SK-N-SH (cell line): ENCODE measurements at regions not wholly inside any gene's neighbourhood (a gene's known extent, or its start where the extent isn't known, plus 50 kb on each side); places are given as distances from the start of the nearest gene placed in this dataset.

Experiments
- CTCF ChIA-PET: fragments of 300-600, 350-600 bp; formaldehyde crosslinking; extraction: SDS; loops from one replicate; lab custom pipeline; 2021; lab: Yijun Ruan, JAX
- POLR2A ChIA-PET: fragments of 350-600 bp; sonication (Branson Sonifier 250); formaldehyde crosslinking; extraction: SDS; loops from one replicate; lab custom pipeline; 2020; ENCODE audit warnings: antibody characterized with exemption, inconsistent platforms; lab: Yijun Ruan, JAX
- DNase-seq: peaks from one replicate; pipeline ENCODE4 v3.0.0; 2012
- H2AFZ ChIP-seq: fragments of 200-600 bp; sonication (generic); 2 replicates; pipeline ENCODE4 v1.8.1; 2016; ENCODE audit warnings: antibody characterized with exemption, mild to moderate bottlenecking, low read depth
- H3F3A ChIP-seq: fragments of 200-600 bp; sonication (generic); replicated peaks from 2 replicates; pipeline ENCODE3; 2016; ENCODE audit warnings: antibody characterized with exemption, mild to moderate bottlenecking; ENCODE audit not compliant: insufficient read depth
- H3K27ac ChIP-seq, 2 experiments: fragments of 200-500 bp in 1 of 2; fragments of 200-600 bp in 1 of 2; sonication (Bioruptor generic) in 1 of 2; sonication (generic), shearing (Covaris generic) in 1 of 2; 2 replicates each; pipeline versions ENCODE4 v1.5.1 to v1.6.1; 2014 to 2016; ENCODE audit warnings: low read depth in 2 of 2, inconsistent platforms in 1 of 2, low read length in 1 of 2, mild to moderate bottlenecking in 1 of 2, mixed read lengths in 1 of 2
- H3K27me3 ChIP-seq: fragments of 200-600 bp; sonication (generic), shearing (Covaris generic); 2 replicates; pipeline ENCODE4 v1.6.1; 2016; ENCODE audit warnings: mixed run types; ENCODE audit not compliant: insufficient read depth
- H3K36me3 ChIP-seq, 2 experiments: fragments of 200-500 bp in 1 of 2; fragments of 200-600 bp in 1 of 2; sonication (Bioruptor generic) in 1 of 2; sonication (generic) in 1 of 2; replicated peaks in 1 of 2; 2 replicates each; pipeline versions ENCODE3 to v1.5.1; 2014 to 2016; ENCODE audit warnings: low read length in 1 of 2, mild to moderate bottlenecking in 1 of 2; ENCODE audit not compliant: insufficient read depth in 2 of 2, control insufficient read depth in 1 of 2
- H3K4me1 ChIP-seq, 2 experiments: fragments of 200-500 bp in 1 of 2; fragments of 200-600 bp in 1 of 2; sonication (Bioruptor generic) in 1 of 2; sonication (generic), shearing (Covaris generic) in 1 of 2; 2 replicates each; pipeline versions ENCODE4 v1.5.1 to v1.6.1; 2014 to 2016; ENCODE audit warnings: low read depth in 1 of 2, low read length in 1 of 2, mixed run types in 1 of 2; ENCODE audit not compliant: insufficient read depth in 2 of 2, control insufficient read depth in 1 of 2
- H3K4me2 ChIP-seq: fragments of 200-600 bp; sonication (generic), shearing (Covaris generic); 2 replicates; pipeline ENCODE4 v1.6.1; 2017; ENCODE audit warnings: mixed run types
- H3K4me3 ChIP-seq, 2 experiments: fragments of 200-500 bp in 1 of 2; fragments of 200-600 bp in 1 of 2; sonication (Bioruptor generic) in 1 of 2; sonication (generic), shearing (Covaris generic) in 1 of 2; 2 replicates each; pipeline versions ENCODE4 v1.5.1 to v1.8.1; 2014 to 2016; ENCODE audit warnings: low read depth in 2 of 2, inconsistent platforms in 1 of 2, low read length in 1 of 2, mild to moderate bottlenecking in 1 of 2, mixed read lengths in 1 of 2, moderate library complexity in 1 of 2
- H3K79me2 ChIP-seq: fragments of 200-600 bp; sonication (generic); 2 replicates; pipeline ENCODE4 v1.8.1; 2017; ENCODE audit warnings: mild to moderate bottlenecking; ENCODE audit not compliant: insufficient read depth
- H3K9ac ChIP-seq: fragments of 200-600 bp; sonication (generic); 2 replicates; pipeline ENCODE4 v1.6.1; 2017; ENCODE audit warnings: mixed run types
- H3K9me2 ChIP-seq: fragments of 200-600 bp; sonication (generic); 2 replicates; pipeline ENCODE4 v1.6.1; 2017; ENCODE audit warnings: mixed run types
- H3K9me3 ChIP-seq: fragments of 200-600 bp; sonication (generic); 2 replicates; pipeline ENCODE4 v1.6.1; 2017; ENCODE audit warnings: mixed run types, mild to moderate bottlenecking, moderate library complexity
- H4K20me1 ChIP-seq: fragments of 200-600 bp; sonication (generic); 2 replicates; pipeline ENCODE4 v1.6.1; 2017; ENCODE audit warnings: mild to moderate bottlenecking, mixed run types; ENCODE audit not compliant: insufficient read depth
- CHD2 ChIP-seq: fragments of 150-350 bp; IDR thresholded peaks from 2 replicates; pipeline ENCODE4 v1.6.1; 2018; ENCODE audit warnings: low read length; ENCODE audit not compliant: partially characterized antibody
- CTCF ChIP-seq: fragments of 200-600 bp; sonication (generic); IDR thresholded peaks from 2 replicates; pipeline ENCODE4 v1.6.1; 2017; ENCODE audit warnings: antibody characterized with exemption, mild to moderate bottlenecking, moderate library complexity
- EP300 ChIP-seq, 2 experiments: IDR thresholded peaks; 2 replicates each; pipeline versions ENCODE4 v1.4.0 to v1.6.1; 2012; ENCODE audit warnings: borderline replicate concordance in 1 of 2, low read depth in 1 of 2, low read length in 1 of 2
- EZH2phosphoT487 ChIP-seq: fragments of 200-600 bp; sonication (generic); IDR thresholded peaks from 2 replicates; pipeline ENCODE4 v1.6.1; 2017; ENCODE audit warnings: low read depth, mixed run types, mild to moderate bottlenecking, antibody characterized with exemption, moderate library complexity, borderline replicate concordance
- FOSL2 ChIP-seq: IDR thresholded peaks from 2 replicates; pipeline ENCODE4 v1.4.0; 2012; ENCODE audit warnings: low read depth, mild to moderate bottlenecking, moderate library complexity, borderline replicate concordance
- GABPA ChIP-seq: IDR thresholded peaks from 2 replicates; pipeline ENCODE4 v1.4.0; 2012; ENCODE audit warnings: low read depth, mild to moderate bottlenecking
- GATA2 ChIP-seq: sonication (generic); formaldehyde crosslinking; IDR thresholded peaks from 2 replicates; pipeline ENCODE4 v1.5.0; 2020; ENCODE audit warnings: mild to moderate bottlenecking, missing genetic modification reagents
- IRF3 ChIP-seq: fragments of 150-350 bp; IDR thresholded peaks from 2 replicates; pipeline ENCODE4 v1.6.1; 2016; ENCODE audit warnings: mild to moderate bottlenecking, low read depth, low read length
- JUND ChIP-seq: IDR thresholded peaks from 2 replicates; pipeline ENCODE4 v1.4.0; 2012
- MAX ChIP-seq: IDR thresholded peaks from 2 replicates; pipeline ENCODE4 v1.4.0; 2012; ENCODE audit warnings: low read depth
- MEF2A ChIP-seq: IDR thresholded peaks from 2 replicates; pipeline ENCODE4 v1.4.0; 2012; ENCODE audit warnings: low read depth, borderline replicate concordance
- NFIC ChIP-seq: IDR thresholded peaks from 2 replicates; pipeline ENCODE4 v1.4.0; 2012; ENCODE audit warnings: borderline replicate concordance
- POLR2AphosphoS5 ChIP-seq: IDR thresholded peaks from 2 replicates; pipeline ENCODE4 v1.6.1; 2012; ENCODE audit warnings: low read depth, low read length
- RCOR1 ChIP-seq: fragments of 150-350 bp; IDR thresholded peaks from 2 replicates; pipeline ENCODE4 v1.6.1; 2017; ENCODE audit warnings: antibody characterized with exemption, low read length
- REST ChIP-seq: IDR thresholded peaks from 2 replicates; pipeline ENCODE4 v1.6.1; 2012; ENCODE audit warnings: mild to moderate bottlenecking, low read depth, low read length, moderate library complexity
- USF2 ChIP-seq: fragments of 150-350 bp; IDR thresholded peaks from 2 replicates; pipeline ENCODE4 v1.6.1; 2017; ENCODE audit warnings: antibody characterized with exemption, low read length, low read depth, borderline replicate concordance
- WGBS: methylation state at CpG from one replicate; pipeline ENCODE4 v1.1.6; 2017; ENCODE audit warnings: low lambda C conversion rate; 5-methylcytosine and 5-hydroxymethylcytosine counted together

GRCh38 chr17:33416131-33416530, 123.0 kb upstream of the ASIC2 start:
- TF ChIP-seq USF2 (no peak), NFIC (no peak), CTCF (no peak), EZH2phosphoT487 (no peak), MEF2A (no peak)
- TF ChIP-seq, all 33 proteins: peak for 0
- Histone ChIP-seq H3K4me1 (no peaks in the 10 kb centered on the region), H3K27ac (no peak overlapping the region), H3K36me3 (no peaks in the 10 kb centered on the region), H3K4me3 (no peak overlapping the region), H3K79me2 (no peaks in the 10 kb centered on the region), H3K4me2 (no peak overlapping the region), H3F3A (no peaks in the 10 kb centered on the region), H3K27me3 (no peaks in the 10 kb centered on the region), H3K9me3 (no peaks in the 10 kb centered on the region), H3K9me2 (no peaks in the 10 kb centered on the region), H2AFZ (no peak overlapping the region), H3K9ac (no peak overlapping the region), H4K20me1 (no peaks in the 10 kb centered on the region)
- DNase-seq, result no peak
- CTCF ChIA-PET, result interaction anchor here (1.0 kb wide), 1 partner anchor 12 kb away, joined by 3 read pairs; no protein-coding TSS in a partner anchor
- WGBS, result 6% methylated on average over 2 of the region's 2 CpGs
- POLR2A ChIA-PET, result no interaction called here

GRCh38 chr17:33421933-33422332, 128.8 kb upstream of the ASIC2 start:
- 27% methylated on average over 3 of the region's 3 CpGs for WGBS
- CTCF ChIA-PET, result no interaction called here
- TF ChIP-seq USF2 (no peak), EP300 (IDR thresholded peaks at IDR 0.05; ENCODE audit: borderline replicate concordance in 1 of 2, low read depth in 1 of 2, low read length in 1 of 2) (no peak), MAX (no peak), GATA2 (CRISPR knock-in tag) (no peak), REST (no peak), FOSL2 (no peak), IRF3 (no peak), RCOR1 (no peak), JUND (no peak), POLR2AphosphoS5 (no peak), CHD2 (no peak), GABPA (no peak)

More at GRCh38 chr17:33421933-33422332, 128.8 kb upstream of the ASIC2 start:
- Histone ChIP-seq H3K9me2 (no peaks in the 10 kb centered on the region), H3K27me3 (no peaks in the 10 kb centered on the region), H4K20me1 (no peaks in the 10 kb centered on the region), H3K36me3 (no peaks in the 10 kb centered on the region), H3K4me3 (no peak overlapping the region), H3F3A (no peaks in the 10 kb centered on the region), H3K9ac (no peak overlapping the region), H2AFZ (no peak overlapping the region), H3K79me2 (no peaks in the 10 kb centered on the region), H3K9me3 (no peaks in the 10 kb centered on the region), H3K4me1 (peaks cover 0 to 14% of the 10 kb centered on the region in 2 experiments; a peak in 1 of 4 replicates), H3K27ac (no peak overlapping the region), H3K4me2 (no peak overlapping the region)
- POLR2A ChIA-PET, result no interaction called here
- no peak for DNase-seq
